NB4 (cell line): ENCODE measurements at regions not wholly inside any gene's neighbourhood (a gene's known extent, or its start where the extent isn't known, plus 50 kb on each side); places are given as distances from the start of the nearest gene placed in this dataset.

Experiments
- CTCF ChIP-seq: IDR thresholded peaks from one replicate; pipeline ENCODE4 v1.5.1; 2012; ENCODE audit warnings: low read depth, low read length
- POLR2A ChIP-seq: IDR thresholded peaks from 2 replicates; pipeline ENCODE4 v1.6.1; 2011; ENCODE audit warnings: mild to moderate bottlenecking; ENCODE audit not compliant: insufficient read length; ENCODE audit errors: extremely low read depth

DNA sequence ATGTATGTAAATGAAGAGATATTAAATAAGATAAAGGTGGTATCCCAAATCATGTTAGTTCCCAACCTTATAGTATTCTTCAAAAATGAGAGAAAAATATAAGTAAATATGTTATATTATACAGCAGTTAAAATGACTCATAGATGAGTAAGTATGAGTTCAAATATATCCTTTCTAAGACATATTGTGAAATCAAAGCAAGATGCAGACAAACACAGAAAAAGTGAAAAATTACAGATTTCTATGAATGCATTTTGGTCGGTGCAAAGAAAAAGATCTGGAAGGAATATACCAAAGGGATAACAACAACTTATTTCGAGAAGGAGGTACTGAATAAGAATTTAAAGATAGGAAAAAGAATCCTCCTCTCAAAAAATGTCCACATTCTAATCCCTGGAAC is 181.2 kb upstream of the TTC14 start:
- TF ChIP-seq CTCF (no peak), POLR2A (no peak)
